NOMO-1 treated with dmso at 0.1 percent for 144 hours (cell line): ENCODE measurements at regions not wholly inside any gene's neighbourhood (a gene's known extent, or its start where the extent isn't known, plus 50 kb on each side); places are given as distances from the start of the nearest gene placed in this dataset.
"Not testable (repeated sequence)": the region's sequence is repeated elsewhere in the genome, so short reads cannot be mapped to it uniquely, and the experiment has no call there.

ENCODE experiments used
- DNase-seq: peaks from one replicate; lab custom pipeline; 2025; ENCODE audit not compliant: unreplicated experiment; lab: John Stamatoyannopoulos, UW

GRCh38 chr1:90826024-90826423 is 108.9 kb upstream of the BARHL2 start:
- no peak for DNase-seq

- no peak for DNase-seq
These were observed 107.4 kb upstream of the BARHL2 start for GRCh38 chr1:90824551-90824950.

GRCh38 chr1:90823686-90824085 is 106.6 kb upstream of the BARHL2 start:
- no peak for DNase-seq

- no peak for DNase-seq
These were observed 104.8 kb upstream of the BARHL2 start for GRCh38 chr1:90821788-90822359.

- DNase-seq = no peak
These were observed 104.2 kb upstream of the BARHL2 start for GRCh38 chr1:90821152-90821787.

- no peak for DNase-seq
These were observed 103.6 kb upstream of the BARHL2 start for GRCh38 chr1:90820745-90821144.

GRCh38 chr1:90817399-90817798 is 100.3 kb upstream of the BARHL2 start:
- DNase-seq = no peak

GRCh38 chr1:90812237-90812636 is 95.1 kb upstream of the BARHL2 start:
- DNase-seq = not testable (repeated sequence)

GRCh38 chr1:90811444-90811950 is 94.4 kb upstream of the BARHL2 start:
- not testable (repeated sequence) for DNase-seq

GRCh38 chr1:90810681-90811080 is 93.6 kb upstream of the BARHL2 start:
- DNase-seq = no peak

GRCh38 chr1:90809996-90810395 is 92.9 kb upstream of the BARHL2 start:
- DNase-seq = no peak

GRCh38 chr1:90809093-90809492 is 92.0 kb upstream of the BARHL2 start:
- no peak for DNase-seq

- no peak for DNase-seq
These were observed 90.2 kb upstream of the BARHL2 start for GRCh38 chr1:90807329-90807728.

- no peak for DNase-seq
These were observed 85.5 kb upstream of the BARHL2 start for GRCh38 chr1:90802622-90803021.

- DNase-seq = no peak
These were observed 83.1 kb upstream of the BARHL2 start for GRCh38 chr1:90800012-90800717.

GRCh38 chr1:90799326-90799725 is 82.2 kb upstream of the BARHL2 start:
- no peak for DNase-seq

GRCh38 chr1:90798883-90799282 is 81.8 kb upstream of the BARHL2 start:
- no peak for DNase-seq

- DNase-seq = no peak
These were observed 81.2 kb upstream of the BARHL2 start for GRCh38 chr1:90798344-90798743.

- DNase-seq = no peak
These were observed 78.3 kb upstream of the BARHL2 start for GRCh38 chr1:90795431-90795830.

- no peak for DNase-seq
These were observed 69.6 kb upstream of the BARHL2 start for GRCh38 chr1:90786709-90787108.

- no peak for DNase-seq
These were observed 67.2 kb upstream of the BARHL2 start for GRCh38 chr1:90784186-90784847.

- no peak for DNase-seq
These were observed 66.1 kb upstream of the BARHL2 start for GRCh38 chr1:90783181-90783580.
